NK-92 treated with Interleukin-12 subunit alpha and Interleukin-12 subunit beta, amount 100 ng/mL, for 24 hours (cell line): ENCODE measurements at regions not wholly inside any gene's neighbourhood (a gene's known extent, or its start where the extent isn't known, plus 50 kb on each side); places are given as distances from the start of the nearest gene placed in this dataset.

Experiments
- DNase-seq: peaks from one replicate; lab custom pipeline; 2025; lab: John Stamatoyannopoulos, UW

DNA sequence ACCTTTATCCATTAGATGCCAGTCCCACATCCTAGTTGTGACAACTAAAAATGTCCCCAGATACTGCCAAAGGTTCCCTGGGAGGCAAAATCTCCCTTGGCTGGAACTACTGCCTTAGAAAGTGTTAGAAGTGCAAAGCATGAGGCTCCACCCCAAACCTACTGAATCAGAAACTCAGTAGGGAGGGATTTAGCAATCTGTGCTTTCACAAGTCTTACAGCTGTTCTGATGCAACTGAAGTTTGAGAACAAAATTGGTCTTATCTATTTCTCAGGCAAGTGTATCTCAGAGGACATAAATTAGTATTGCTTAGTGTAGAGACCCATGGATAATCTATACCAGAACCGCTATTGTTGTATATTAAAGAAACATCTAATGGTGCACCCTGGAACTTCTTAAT, 70.2 kb downstream of the CLDN1 start:
- peak; percentile 2 for DNase-seq

DNA sequence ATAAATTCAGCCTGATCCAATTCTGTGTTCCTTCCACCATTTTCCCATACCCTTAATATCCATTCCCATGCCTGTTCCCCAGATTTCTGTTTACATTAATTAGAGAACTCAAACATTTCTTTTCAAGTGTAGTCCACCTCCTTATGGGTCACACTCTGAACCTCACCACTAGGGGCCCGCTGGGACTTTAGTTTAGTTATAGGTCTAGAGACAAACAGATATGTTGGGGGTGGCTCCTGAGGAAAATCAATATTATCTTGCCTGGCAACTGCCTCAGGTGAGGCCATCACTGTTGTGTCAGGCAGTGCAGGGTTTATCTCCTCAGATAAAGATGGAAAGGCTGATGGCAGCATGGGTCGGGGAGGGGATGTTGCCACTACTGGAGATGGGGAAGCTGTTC, 72.8 kb downstream of the CLDN1 start:
- no peak for DNase-seq

DNA sequence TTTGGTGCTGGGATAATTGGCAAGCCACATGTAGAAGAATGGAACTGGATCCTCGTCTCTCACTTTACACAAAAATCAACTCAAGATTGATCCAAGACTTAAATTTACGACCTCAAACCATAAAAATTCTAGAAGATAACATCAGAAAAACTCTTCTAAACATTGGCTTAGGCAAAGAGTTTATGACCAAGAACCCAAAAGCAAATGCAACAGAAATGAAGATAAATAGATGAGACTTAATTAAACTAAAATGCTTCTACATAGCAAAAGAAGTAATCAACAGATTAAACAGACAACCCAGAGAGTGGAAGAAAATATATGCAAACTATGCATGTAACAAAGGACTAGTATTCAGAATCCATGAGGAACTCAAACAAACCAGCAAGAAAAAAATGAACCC, 80.1 kb downstream of the CLDN1 start:
- no peak for DNase-seq

DNA sequence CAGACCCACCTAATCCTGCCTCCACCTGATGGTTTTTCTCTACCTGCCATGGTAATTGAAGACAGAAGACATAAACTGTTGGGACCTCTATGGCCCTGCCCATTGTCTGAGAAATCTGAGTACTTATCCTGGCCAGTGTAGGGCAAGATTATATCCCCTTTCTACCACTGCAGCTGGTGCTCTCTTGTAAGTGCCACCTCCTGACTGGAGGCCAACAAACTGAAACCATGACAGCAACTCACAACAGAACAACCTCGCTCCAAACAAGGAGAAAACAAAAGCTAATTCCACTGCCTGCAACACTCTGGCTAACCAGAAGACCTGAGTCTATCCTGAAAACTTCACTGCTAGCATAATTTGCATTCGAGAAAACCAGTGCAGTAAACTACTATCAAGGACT, 82.9 kb downstream of the CLDN1 start:
- no peak for DNase-seq

DNA sequence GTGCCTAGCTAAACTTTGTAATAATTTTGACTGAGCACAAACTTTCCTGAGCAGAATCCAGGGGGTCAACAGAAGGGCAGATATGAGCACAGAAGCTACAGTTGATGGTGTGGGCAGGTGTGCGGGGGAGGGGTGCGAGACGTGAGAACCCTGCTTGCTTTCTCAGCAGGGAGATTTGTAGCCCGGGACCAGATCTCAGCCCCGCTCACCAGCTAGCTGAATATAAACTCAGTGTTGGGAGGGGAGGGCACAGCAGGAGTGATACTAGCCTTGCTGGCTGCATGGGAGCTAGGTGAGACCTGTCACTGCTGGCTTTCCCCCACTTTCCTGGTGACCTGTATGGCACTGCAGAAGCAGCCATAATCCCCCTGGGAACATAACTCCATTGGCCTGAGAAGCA, 83.4 kb downstream of the CLDN1 start:
- no peak for DNase-seq

DNA sequence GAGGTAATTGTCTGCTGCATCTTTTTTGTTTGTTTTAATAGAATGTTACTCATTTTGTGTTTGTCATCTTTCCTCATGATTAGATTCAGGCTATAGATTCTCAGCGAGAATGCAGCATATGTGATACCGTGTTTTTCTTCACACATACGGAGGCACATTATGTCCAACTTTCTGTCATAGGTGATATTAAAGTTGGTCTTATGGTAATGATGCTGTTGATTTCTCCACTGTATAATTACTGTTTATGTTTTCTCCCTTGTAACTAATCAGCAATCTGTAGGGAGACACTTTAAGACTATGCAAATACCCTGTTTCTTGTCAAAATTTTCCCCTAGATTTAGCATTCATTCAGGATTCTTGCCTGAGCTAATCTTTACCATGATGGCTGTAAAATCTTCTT, 87.6 kb downstream of the CLDN1 start:
- no peak for DNase-seq

DNA sequence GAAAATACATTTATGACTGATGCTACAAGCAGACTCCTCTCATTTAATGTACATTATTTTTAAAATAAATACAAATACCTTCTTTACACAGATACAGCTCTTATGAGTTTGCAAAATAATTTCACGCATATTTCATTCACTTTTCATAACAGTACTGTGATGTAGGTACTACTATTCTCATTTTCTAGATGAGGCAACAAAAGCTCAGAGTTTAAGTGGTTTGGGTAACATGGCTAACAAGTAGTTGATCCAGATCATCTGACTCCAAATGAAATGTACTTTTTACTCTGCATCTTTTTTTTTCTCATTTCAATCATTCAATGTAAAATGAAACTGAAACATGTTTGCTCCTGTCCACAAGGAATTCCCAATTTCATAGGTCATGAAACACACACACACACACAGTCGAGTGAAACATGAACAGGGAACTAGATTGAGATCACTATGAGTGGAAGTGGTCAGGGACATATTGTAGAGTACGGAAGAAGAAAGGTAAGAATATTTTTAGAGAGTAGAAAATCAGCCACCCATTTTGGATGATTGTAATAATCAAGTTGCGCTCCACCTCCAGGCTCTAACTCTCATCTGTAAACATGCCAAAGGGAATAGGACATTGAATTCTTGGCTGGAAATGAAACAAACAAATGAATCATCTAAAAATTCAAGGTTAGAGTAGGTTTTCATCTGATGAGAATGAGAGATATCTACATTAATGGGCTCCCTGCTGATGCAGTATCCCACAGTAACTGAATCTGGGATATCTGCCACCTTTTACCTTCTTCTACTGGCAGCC, 92.4 kb downstream of the CLDN1 start:
- no peak for DNase-seq

DNA sequence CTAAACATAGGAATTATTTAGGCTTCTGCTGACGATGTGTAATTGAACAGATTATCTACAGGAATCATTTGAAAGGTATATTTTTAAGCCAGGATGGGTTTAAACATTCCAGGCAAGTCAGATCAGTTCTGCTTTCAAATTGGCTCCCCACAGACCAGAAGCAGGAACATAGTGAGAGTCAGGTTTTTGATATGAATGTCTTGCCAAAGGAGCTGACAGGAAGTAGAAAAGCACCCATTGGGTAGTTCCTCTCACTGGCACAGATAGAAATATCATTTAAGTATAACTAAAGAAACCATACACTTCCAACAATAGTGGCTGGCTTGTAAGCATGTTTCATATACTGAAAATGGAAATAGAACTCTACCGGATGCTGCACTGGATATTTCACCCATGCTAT, 95.2 kb downstream of the CLDN1 start:
- DNase-seq, result no peak

DNA sequence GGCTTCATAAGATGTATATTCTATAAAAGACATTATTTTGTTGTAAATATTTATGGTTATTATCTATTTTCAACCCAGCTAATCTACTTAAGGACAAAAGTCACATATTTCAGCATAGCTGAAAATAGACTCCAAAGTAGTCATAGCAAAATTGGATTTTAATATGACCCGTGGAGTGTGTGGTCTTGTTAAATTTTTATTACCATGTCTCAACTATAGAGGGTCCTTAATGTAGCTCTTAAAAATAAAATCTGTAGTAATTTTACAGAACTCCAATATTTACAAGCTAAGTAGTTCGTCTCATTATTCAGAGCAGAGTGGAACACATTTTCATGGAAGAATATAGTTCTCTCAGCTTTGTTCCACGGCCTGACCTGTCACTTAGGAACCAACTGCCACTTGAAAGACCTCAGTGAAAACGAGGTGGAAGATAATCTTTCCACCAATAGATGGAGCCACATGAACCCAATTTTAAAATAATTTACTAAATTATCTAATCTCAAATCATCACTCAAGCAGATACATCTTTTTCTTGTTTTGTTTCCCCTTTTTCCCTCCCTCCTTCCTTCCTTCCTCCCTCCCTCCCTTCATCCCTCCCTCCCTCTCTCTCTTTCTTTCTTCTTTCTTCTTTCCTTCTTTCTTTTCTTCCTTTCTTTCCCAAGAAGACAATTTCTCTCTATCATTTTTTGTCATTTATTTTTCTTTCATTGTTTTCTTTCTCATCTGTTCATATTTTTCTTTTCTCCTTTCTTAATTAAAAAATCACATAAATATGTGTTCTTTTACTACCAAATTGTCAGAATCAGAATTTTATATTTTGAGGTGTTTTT, 97.2 kb downstream of the CLDN1 start:
- DNase-seq, result no peak

DNA sequence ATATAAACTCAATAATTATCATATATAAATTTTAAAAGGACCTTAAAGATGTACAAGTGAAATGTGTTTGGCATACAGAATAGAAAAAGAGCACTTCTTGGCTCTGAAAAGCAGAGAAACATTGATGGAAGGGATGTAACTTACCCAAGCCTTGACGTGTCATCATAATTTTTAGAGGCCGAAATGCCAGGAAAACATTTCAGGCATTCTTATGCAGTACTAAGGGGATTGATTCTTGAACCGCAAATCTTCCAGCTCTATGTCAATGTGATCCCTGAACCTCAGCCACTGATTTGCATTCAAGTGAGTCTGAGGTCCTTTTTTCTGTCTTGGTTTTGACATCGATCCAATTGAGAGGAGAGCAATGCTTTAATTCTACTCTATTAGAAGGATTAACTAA, 97.8 kb downstream of the CLDN1 start:
- DNase-seq, result no peak

DNA sequence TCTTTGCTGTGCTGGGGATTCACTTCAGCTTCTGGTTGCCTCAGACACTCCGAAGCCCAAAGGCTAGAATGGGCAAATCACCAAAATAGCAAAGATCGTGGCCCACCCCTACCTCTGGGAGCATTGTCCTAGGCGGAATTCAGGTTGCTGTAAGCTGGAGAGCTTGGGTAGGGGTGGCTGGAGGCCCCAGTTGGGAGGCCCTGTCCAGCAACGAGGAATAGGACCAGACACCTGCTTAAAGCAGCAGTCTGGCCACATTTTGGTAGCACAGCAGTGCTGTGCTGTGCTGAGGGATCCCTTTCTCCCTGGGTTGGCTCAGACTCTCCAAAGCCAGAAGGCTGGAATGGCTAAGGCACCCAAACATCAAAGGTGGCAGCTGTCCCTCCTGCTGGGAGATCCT, 99.3 kb downstream of the CLDN1 start:
- DNase-seq, result no peak

DNA sequence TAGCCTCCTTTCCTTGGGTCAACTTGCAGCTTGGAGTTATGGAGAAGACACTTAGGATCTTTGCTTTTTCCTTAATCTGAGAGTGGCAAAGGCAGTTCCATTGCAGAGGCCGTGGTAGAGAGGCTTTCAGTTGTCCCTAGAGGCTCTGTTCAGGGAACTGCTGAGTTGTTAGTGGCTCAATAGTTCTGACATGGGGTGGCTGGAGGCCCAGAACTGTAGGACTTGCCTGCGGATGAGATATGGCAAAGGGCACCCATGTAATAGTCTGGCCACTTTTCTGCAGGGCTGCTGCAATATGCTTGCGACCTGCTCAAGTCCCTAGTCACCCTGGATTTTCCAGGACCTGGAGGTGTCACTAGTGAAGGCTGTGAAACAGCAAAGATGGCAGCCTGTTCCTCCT, 99.9 kb downstream of the CLDN1 start:
- no peak for DNase-seq

DNA sequence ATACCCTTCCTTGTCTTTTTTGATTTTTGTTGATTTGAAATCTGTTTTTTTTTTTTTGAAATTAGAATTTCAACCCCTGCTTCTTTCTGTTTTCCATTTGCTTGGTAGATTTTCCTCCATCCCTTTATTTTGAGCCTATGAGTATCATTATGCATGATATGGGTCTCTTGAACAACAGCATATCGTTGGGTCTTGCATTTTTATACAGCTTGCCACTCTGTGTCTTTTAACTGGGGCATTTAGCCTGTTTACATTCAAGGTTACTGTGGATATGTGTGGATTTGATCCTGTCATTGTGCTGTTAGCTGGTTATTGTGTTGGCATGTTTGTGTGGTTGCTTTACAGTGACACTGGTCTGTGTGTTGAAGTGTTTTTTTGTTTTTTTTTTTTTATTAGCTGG, 99.7 kb upstream of the P3H2 start:
- no peak for DNase-seq

DNA sequence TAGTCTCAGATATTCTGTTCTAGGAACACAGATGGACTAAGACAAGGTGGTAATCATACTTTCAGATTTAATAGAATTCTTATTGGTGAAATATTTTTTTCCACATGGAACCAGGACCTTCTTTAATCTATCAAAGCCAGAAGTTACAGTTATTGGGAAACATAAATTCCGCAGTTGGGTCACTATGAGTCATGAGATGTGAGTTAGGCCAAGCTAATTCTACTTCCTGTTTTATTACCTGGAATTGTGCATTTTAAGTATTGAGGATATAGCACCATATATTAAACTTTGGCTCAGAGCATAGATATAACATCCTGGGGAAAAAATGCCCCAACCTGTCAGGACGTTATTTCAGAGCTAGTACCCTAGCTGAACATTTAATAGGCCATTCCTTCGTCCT, 96.4 kb upstream of the P3H2 start:
- no peak for DNase-seq

DNA sequence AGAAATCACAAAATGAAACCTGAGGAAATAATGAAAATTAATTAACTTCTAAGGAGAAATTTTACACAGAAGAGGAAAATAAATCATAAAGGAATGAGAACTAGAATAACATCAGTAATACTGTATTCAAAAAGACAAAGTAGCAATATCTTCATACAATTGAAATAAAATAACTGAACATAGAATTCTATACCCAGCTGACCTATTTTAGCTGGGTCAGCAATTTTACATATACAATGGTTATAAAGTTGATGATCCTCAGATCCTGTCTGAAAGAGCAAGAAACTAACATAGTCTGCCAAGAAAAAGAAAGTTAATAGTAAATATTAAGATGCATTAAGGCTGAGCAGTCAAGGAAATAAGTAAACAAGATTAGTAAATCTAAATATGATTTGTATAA, 93.0 kb upstream of the P3H2 start:
- no peak for DNase-seq

DNA sequence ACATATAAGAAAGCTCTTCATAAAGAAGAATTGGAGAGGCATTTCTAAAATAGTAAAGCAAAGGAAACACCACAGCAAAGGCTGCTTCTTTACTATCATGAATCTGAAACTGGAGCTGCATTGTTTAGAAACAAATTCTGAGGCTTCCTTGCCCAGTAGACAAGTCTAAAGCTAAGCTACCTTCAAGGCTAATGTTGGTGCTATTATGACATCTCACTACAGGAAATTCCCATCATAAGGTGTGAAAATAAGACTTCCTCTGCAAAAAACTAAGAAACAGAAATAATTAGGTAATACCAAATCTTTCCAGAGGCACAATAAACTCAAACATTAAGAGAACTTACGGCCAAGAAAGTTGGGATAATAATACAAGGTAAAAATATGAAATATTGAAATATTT, 89.9 kb upstream of the P3H2 start:
- DNase-seq, result no peak

DNA sequence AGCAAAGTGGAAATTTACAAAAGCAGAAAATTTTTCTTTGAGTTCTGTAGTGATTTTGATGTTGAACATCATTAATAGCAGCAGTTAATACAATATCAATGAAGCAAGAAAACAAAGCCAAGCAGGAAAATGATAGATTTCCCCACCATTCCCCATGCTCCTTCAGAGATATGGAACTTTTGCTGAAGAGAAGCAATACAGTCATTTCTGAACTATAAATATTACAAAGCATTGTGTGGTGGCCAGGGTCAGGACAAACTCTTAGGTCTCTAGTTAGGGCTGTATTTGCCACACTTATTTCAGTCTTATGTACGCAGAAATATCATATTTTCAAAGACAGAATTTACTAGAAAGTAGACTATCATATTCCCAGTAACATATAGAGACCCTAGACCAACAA, 88.8 kb upstream of the P3H2 start:
- DNase-seq, result no peak

DNA sequence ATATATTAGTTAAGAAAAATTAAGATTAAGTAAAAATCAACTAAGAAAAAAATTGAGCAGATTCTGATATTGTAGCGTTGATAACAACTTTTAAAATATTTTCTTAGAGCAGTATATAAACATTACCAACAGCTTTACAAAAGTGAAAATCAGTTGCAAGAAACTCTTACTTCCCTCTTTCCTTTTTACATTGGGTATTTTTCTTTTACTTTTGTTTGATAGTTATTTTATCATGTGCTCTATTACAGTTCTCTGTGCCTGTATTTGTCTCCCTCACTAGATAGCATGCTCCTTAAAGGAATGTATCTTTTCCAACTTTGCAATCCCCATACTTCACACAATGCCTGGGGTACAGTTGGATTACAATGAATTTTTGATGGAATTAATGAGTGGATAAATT, 87.5 kb upstream of the P3H2 start:
- DNase-seq, result no peak

DNA sequence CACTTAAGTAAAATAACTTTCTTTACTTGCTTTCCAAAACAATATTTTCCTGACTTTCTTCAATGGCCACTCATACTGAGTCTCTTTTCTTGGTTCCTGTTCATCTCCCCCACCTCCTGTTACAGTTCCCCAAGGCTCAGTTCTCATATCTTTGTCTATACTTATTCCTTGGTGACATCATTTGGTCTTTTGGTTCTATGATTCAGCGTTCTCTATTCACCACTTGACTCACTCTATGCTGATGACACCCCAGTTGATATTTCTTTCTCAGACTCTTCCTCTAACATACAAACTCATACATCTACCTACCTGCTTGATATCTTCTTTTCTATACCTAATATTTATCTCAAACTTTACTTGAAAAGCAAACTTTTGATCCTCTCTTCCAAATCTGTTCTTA, 85.0 kb upstream of the P3H2 start:
- DNase-seq, result no peak

DNA sequence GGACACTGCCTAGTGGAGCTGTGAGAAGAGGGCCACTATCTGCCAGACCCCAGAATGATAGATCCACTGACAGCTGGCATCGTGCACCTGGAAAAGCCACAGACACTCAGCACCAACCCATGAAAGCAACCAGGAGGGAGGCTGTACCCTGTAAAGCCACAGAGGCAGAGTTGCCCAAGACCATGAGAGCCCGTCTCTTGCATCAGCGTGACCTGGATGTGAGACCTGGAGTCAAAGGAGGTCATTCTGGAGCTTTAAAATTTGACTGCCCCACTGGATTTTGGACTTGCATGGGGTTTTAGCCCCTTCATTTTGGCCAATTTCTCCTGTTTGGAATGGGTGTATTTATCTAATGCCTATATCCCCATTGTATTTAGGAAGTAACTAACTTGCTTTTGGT, 83.5 kb upstream of the P3H2 start:
- no peak for DNase-seq

DNA sequence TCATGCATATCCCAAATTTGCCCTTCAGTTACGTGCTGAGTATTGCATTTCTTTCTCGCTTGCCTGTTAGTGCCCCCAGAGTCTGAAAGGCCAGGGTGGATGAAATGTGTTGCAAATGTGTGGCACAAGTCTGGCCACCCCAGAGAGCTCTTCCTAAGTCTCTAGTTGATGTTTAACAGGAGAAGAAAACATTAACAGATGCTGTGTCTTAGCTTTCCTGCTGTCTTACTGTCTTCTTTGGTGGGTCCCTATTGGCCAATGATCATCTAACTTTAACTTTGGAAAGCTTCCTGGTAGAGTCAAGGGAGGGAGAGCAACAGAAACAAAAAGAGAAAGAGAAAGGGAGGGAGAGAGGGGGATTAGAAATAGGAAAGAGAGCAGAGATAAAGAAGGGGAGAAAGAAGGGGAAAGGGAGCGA, 76.7 kb upstream of the P3H2 start:
- DNase-seq, result no peak

DNA sequence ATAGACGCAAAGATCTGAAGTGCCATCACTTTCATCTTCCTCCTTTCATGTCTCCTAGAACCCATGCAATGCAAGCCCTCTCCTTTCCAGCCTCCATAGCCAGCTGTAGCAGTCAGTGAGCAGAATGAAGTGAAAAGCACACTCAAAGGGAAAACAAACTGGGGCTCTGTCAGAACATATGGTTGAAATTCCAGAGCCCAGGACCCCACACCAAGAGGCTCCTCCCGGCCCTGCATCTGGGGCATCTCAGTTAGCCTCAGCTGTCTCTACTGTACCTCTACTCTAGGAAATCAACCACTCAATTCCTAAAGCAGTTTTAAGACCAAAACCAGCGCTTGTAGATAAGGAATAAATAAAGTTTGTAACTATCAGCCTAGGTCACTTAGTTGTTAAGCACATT, 73.8 kb upstream of the P3H2 start:
- no peak for DNase-seq

DNA sequence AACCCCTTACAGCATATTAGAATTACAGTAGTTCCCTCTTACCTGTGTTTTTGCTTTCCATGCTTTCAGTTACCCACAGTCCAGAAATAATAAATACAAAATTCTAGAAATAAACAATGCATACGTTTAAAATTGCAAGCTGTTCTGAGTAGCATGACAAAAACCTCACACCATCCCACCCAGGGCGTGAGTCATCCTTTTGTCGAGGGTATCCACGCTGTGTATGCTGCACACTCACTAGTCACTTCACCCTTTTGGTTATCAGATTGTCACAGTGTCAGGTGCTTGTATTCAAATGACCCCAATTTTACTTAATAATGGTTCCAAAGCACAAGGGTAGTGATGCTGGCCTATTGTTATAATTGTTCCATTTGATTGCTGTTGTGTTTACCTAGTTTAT, 72.5 kb upstream of the P3H2 start:
- peak; percentile 46 for DNase-seq

DNA sequence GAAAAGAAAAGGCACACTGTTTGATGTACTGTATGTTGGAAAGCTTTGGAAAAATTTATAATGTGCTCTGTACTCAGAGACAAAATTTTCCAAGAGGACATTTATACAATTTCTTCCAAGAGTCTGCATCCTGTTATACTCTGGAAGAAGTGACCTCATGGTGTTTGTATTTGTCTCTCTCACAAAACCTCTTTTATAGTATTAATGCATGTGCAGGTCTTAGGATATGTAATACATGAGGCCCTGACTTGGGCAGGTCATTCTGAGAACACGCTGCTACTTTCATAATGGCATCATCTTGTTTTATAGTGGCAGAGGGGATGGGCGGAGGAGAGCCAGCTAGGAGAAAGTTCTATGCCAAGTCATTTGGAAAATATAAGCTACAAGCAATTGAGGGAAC, 72.0 kb upstream of the P3H2 start:
- DNase-seq, result no peak
